GM04503 (cell line): ENCODE measurements at regions not wholly inside any gene's neighbourhood (a gene's known extent, or its start where the extent isn't known, plus 50 kb on each side); places are given as distances from the start of the nearest gene placed in this dataset.
"Not testable (repeated sequence)": the region's sequence is repeated elsewhere in the genome, so short reads cannot be mapped to it uniquely, and the experiment has no call there.

Experiments
- DNase-seq: peaks from one replicate; pipeline ENCODE4 v3.0.0-alpha.2; 2012; ENCODE audit warnings: low read depth

- DNase-seq = no peak
Observed at GRCh38 chr3:137116619-137117018, 158.8 kb downstream of the IL20RB start.

- no peak for DNase-seq
Observed at GRCh38 chr3:137121704-137122314, 164.0 kb downstream of the IL20RB start.

GRCh38 chr3:137131081-137131480, 173.3 kb downstream of the IL20RB start:
- no peak for DNase-seq

DNA sequence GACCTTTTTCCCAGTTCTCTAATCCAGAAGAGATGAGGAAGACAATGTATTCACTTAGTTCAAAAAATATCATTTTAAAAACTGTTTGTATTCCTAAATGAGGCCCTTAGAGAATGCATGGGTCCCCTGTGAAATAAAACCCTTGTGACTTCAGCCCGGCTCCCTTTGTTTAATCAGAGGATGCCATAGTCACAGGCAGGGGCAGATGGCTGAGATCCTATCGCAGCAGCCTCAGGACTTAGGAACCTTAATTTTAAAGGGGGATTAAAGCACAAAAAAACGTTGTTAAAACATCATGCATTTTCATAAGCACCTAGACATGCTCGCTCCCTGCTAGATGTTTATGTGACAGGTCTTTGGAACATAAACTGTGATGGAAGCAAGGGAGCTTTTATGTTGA, 176.6 kb downstream of the IL20RB start:
- DNase-seq = no peak

- no peak for DNase-seq
Observed at GRCh38 chr3:137148406-137148805, 190.6 kb downstream of the IL20RB start.

GRCh38 chr3:137148917-137149316, 191.1 kb downstream of the IL20RB start:
- DNase-seq = no peak

DNA sequence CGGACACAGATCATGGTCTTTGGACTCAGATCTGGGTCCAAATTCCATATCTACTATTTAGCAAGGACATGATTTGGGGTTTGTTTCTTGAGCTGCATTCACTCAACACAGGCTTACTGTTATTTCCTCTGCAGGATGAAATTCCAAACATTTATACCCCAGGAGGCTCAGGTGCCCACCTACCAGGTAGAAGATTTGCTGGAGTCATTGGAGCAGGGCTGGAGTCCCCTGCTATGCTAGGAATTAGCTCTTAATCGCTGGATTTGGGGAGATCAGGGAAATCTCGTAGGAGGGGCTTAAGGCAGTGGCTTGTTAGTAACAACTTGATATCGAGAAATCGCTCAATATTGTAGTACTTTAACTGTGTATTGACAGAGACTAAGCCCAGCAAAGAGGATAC, 193.0 kb downstream of the IL20RB start:
- DNase-seq = no peak

- DNase-seq = not testable (repeated sequence)
Observed at GRCh38 chr3:137153046-137153445, 195.3 kb downstream of the IL20RB start.

GRCh38 chr3:137163241-137163871, 205.6 kb downstream of the IL20RB start:
- DNase-seq = no peak

GRCh38 chr3:137163958-137164357, 206.2 kb downstream of the IL20RB start:
- DNase-seq = no peak

DNA sequence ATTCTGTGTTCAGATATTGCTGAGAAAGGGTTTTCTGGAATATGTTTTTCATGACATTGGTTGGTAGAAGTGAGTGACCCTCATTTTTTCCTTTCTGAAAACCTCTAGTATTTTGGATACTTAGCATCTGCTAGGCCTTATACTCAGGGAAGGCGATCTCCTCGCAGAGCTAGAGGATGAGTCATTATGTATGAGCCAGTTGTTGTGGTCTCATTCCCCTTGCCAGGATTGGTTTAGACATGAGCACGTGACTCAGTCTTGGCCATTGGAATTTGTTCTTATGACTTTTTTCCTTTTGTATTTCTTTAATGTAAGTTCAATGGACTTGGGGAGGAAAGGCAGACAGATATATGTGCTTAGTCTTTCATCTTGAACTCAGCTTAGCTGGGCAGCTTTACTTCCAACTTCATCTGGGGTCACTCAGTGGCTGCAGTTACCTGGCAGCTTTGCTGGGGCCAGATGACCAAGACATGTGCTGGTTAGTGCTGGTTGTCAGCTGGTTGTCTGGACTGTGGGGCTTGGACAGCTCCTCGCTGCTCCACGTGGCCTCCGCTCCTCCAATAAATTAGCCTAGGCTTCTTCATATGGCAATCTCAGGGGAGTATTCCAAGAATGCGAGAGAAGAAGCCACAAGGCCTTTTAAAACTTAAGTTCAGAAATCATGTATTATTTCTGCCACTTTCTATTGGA, 207.5 kb downstream of the IL20RB start:
- DNase-seq = no peak

GRCh38 chr3:137171834-137172603, 214.2 kb downstream of the IL20RB start:
- DNase-seq = no peak

- no peak for DNase-seq
Observed at GRCh38 chr3:137172728-137173127, 214.9 kb downstream of the IL20RB start.

GRCh38 chr3:137174514-137174913, 216.7 kb downstream of the IL20RB start:
- DNase-seq = no peak

DNA sequence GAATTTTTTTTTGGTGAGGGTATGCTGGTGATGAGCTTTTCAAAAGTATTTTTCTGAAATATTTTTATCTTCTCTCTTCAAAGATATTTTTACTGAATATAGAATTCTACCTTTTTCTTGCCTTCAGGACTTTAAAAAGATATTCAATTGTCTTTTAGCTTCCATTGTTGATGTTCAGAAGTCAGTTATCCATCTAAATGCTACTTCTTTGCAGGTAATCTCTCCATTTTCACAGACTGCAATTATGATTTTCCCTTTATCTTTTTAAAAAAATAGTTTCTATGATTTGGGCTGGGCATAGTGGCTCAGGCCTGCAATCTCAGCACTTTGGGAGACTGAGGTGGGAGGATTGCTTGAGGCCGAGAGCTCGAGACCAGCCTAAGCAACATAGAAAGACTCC, 222.4 kb downstream of the IL20RB start:
- DNase-seq = no peak

GRCh38 chr3:137191133-137191923, 233.5 kb downstream of the IL20RB start:
- no peak for DNase-seq

- no peak for DNase-seq
Observed at GRCh38 chr3:137191951-137192350, 234.2 kb downstream of the IL20RB start.

DNA sequence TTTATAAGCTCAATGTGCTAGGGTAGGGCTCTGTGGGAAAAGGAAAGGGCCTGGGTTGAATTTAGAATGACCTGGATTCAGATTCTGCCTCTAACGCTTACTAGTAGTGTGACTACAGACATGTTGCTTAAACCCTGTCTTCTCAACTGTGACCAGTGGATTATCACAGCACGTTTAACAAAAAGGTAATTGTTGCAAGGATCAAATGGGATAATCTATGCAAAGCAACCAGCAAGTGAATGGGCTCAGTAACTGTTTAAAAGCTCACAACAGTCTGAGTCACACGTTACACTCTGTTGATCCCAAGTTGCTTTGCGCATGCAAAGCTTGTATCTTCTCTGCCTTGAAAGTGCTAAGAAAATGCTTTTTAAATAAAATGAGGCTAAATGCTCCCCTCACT, 236.5 kb downstream of the IL20RB start:
- no peak for DNase-seq

- DNase-seq = not testable (repeated sequence)
Observed at GRCh38 chr3:137198374-137198773, 240.6 kb downstream of the IL20RB start.

GRCh38 chr3:137199678-137200077, 241.9 kb downstream of the IL20RB start:
- DNase-seq = no peak

DNA sequence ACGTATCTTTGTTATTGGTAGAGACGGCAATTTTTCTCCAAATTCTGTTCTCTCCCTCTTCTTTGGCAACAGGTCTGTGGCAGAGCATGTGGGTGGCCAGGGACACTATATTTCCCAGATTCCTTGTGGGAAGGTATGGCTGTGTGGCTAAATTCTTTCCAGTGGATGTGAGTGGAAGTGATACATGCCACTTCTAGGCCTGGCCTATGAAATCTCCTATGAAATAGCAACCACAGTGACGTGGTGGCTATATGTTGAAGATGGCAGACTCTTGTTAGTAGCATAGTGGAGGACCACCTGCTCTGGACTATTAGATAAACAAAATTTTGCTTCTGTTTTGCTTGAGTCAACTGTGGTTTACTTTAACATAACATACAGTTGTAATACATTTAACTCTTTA, 243.3 kb downstream of the IL20RB start:
- no peak for DNase-seq

- no peak for DNase-seq
Observed at GRCh38 chr3:137202941-137203340, 245.2 kb downstream of the IL20RB start.
